Sigmoid colon (tissue), 4 donors: ENCODE measurements at regions not wholly inside any gene's neighbourhood (a gene's known extent, or its start where the extent isn't known, plus 50 kb on each side); places are given as distances from the start of the nearest gene placed in this dataset.

Experiments used
- CTCF ChIP-seq, 4 experiments: fragments of 450-650 bp in 3 of 4; fragments of 200-600 bp in 1 of 4; IDR thresholded peaks; one replicate each; pipeline ENCODE4 v1.5.1; 2016 to 2019; ENCODE audit warnings: antibody characterized with exemption in 4 of 4, mild to moderate bottlenecking in 3 of 4, moderate library complexity in 2 of 4
- EP300 ChIP-seq, 4 donors: sonication (generic); formaldehyde crosslinking; IDR thresholded peaks; one replicate each; pipeline ENCODE4 v1.6.1; 2017; ENCODE audit warnings: antibody characterized with exemption in 4 of 4
- POLR2A ChIP-seq, 2 donors: fragments of 450-650 bp; IDR thresholded peaks; one replicate each; pipeline ENCODE4 v1.6.1; 2016; ENCODE audit warnings: antibody characterized with exemption in 2 of 2, mild to moderate bottlenecking in 2 of 2, moderate library complexity in 2 of 2
- POLR2AphosphoS5 ChIP-seq, 4 donors: sonication (generic); formaldehyde crosslinking; IDR thresholded peaks; one replicate each; pipeline ENCODE4 v1.6.1; 2017; ENCODE audit warnings: antibody characterized with exemption in 4 of 4

GRCh38 chrX:37910186-37910585 is 62.8 kb upstream of the DYNLT3 start:
- TF ChIP-seq CTCF (IDR thresholded peaks at IDR 0.05): no peak
- no peak for TF ChIP-seq POLR2AphosphoS5 (IDR thresholded peaks at IDR 0.05)
- TF ChIP-seq EP300 (IDR thresholded peaks at IDR 0.05): no peak
- TF ChIP-seq POLR2A (IDR thresholded peaks at IDR 0.05): no peak
